Neural cell (in vitro differentiated cells): ENCODE measurements at regions not wholly inside any gene's neighbourhood (a gene's known extent, or its start where the extent isn't known, plus 50 kb on each side); places are given as distances from the start of the nearest gene placed in this dataset.

Source experiments
- H2AFZ ChIP-seq: fragments of 200-600, 300-800 bp; sonication (generic), shearing (Covaris generic); 2 replicates; pipeline ENCODE4 v1.6.0; 2014; ENCODE audit warnings: low read depth, mild to moderate bottlenecking, antibody characterized with exemption, low read length, moderate library complexity
- H3F3A ChIP-seq: fragments of 200-600 bp; shearing (Covaris generic); 2 replicates; pipeline ENCODE4 v1.6.1; 2016; ENCODE audit warnings: mild to moderate bottlenecking, moderate library complexity, mixed read lengths, antibody characterized with exemption, low read length; ENCODE audit not compliant: insufficient read depth, poor library complexity, severe bottlenecking
- H3K27ac ChIP-seq: fragments of 200-600, 300-800 bp; sonication (generic), shearing (Covaris generic); 2 replicates; pipeline ENCODE4 v1.5.1; 2014; ENCODE audit warnings: mild to moderate bottlenecking, low read length, moderate library complexity
- H3K27me3 ChIP-seq: fragments of 300-800, 200-600 bp; sonication (generic), shearing (Covaris generic); 2 replicates; pipeline ENCODE4 v1.6.0; 2014; ENCODE audit warnings: mild to moderate bottlenecking, low read depth, low read length, moderate library complexity; ENCODE audit not compliant: insufficient read depth
- H3K36me3 ChIP-seq: fragments of 300-800, 200-600 bp; sonication (generic), shearing (Covaris generic); 2 replicates; pipeline ENCODE4 v1.5.1; 2014; ENCODE audit warnings: mild to moderate bottlenecking, antibody characterized with exemption, low read length, moderate library complexity; ENCODE audit not compliant: insufficient read depth
- H3K4me2 ChIP-seq: fragments of 300-800, 200-600 bp; sonication (generic), shearing (Covaris generic); 2 replicates; pipeline ENCODE4 v1.6.0; 2014; ENCODE audit warnings: mild to moderate bottlenecking, low read length
- H3K4me3 ChIP-seq: fragments of 300-800, 200-600 bp; sonication (generic), shearing (Covaris generic); 2 replicates; pipeline ENCODE4 v1.5.1; 2014; ENCODE audit warnings: mild to moderate bottlenecking, low read length, moderate library complexity
- H3K79me2 ChIP-seq: fragments of 200-600 bp; shearing (Covaris generic); replicated peaks from 2 replicates; pipeline ENCODE4 v1.6.0; 2014; ENCODE audit warnings: mild to moderate bottlenecking, low read length, moderate library complexity; ENCODE audit not compliant: insufficient read depth
- H3K9ac ChIP-seq: fragments of 300-800, 200-600 bp; sonication (generic), shearing (Covaris generic); 2 replicates; pipeline ENCODE4 v1.6.1; 2016; ENCODE audit warnings: mild to moderate bottlenecking, low read length, mixed read lengths
- H3K9me2 ChIP-seq: fragments of 200-600 bp; shearing (Covaris generic); 2 replicates; pipeline ENCODE4 v1.6.1; 2016; ENCODE audit warnings: mild to moderate bottlenecking, low read length, mixed read lengths; ENCODE audit not compliant: insufficient read depth
- H3K9me3 ChIP-seq: fragments of 200-600, 300-800 bp; sonication (generic), shearing (Covaris generic); 2 replicates; pipeline ENCODE4 v1.6.1; 2016; ENCODE audit warnings: mild to moderate bottlenecking, mixed run types, low read length, moderate library complexity, mixed read lengths
- H4K20me1 ChIP-seq: fragments of 200-600 bp; shearing (Covaris generic); 2 replicates; pipeline ENCODE4 v1.6.1; 2016; ENCODE audit warnings: mild to moderate bottlenecking, mixed run types; ENCODE audit not compliant: insufficient read depth
- EP300 ChIP-seq: fragments of 450-650 bp; conservative IDR thresholded peaks from 2 replicates; pipeline ENCODE4 v1.6.1; 2014; ENCODE audit warnings: antibody characterized with exemption, mild to moderate bottlenecking, moderate library complexity; ENCODE audit not compliant: poor library complexity, severe bottlenecking
- EZH2 ChIP-seq: fragments of 200-600, 300-800 bp; shearing (Covaris generic), sonication (generic); IDR thresholded peaks from 2 replicates; pipeline ENCODE4 v1.6.1; 2014; ENCODE audit warnings: antibody characterized with exemption, low read length, borderline replicate concordance, mild to moderate bottlenecking; ENCODE audit not compliant: insufficient read depth, poor library complexity, severe bottlenecking
- MXI1 ChIP-seq: fragments of 450-650 bp; conservative IDR thresholded peaks from 2 replicates; pipeline ENCODE4 v1.6.1; 2014; ENCODE audit warnings: antibody characterized with exemption, mild to moderate bottlenecking; ENCODE audit not compliant: poor library complexity, severe bottlenecking
- POLR2AphosphoS5 ChIP-seq: IDR thresholded peaks from 2 replicates; pipeline ENCODE4 v1.6.1; 2012
- RAD21 ChIP-seq: fragments of 450-650 bp; conservative IDR thresholded peaks from 2 replicates; pipeline ENCODE4 v1.6.1; 2014; ENCODE audit warnings: antibody characterized with exemption, mild to moderate bottlenecking, moderate library complexity
- SMC3 ChIP-seq: fragments of 450-650 bp; conservative IDR thresholded peaks from 2 replicates; pipeline ENCODE4 v1.6.1; 2014; ENCODE audit warnings: antibody characterized with exemption, mild to moderate bottlenecking, moderate library complexity; ENCODE audit not compliant: poor library complexity
- TAF1 ChIP-seq: IDR thresholded peaks from 2 replicates; pipeline ENCODE4 v1.6.1; 2012; ENCODE audit warnings: low read depth
- TF ChIP-seq, protein P1 (sequence below): IDR thresholded peaks from 2 replicates; pipeline ENCODE4 v1.6.1; 2012; ENCODE audit warnings: borderline replicate concordance
- TF ChIP-seq, protein P2 (sequence below): fragments of 450-650 bp; IDR thresholded peaks from 2 replicates; pipeline ENCODE4 v1.5.1; 2014; ENCODE audit warnings: antibody characterized with exemption, mild to moderate bottlenecking, moderate library complexity; ENCODE audit not compliant: poor library complexity, severe bottlenecking

DNA sequence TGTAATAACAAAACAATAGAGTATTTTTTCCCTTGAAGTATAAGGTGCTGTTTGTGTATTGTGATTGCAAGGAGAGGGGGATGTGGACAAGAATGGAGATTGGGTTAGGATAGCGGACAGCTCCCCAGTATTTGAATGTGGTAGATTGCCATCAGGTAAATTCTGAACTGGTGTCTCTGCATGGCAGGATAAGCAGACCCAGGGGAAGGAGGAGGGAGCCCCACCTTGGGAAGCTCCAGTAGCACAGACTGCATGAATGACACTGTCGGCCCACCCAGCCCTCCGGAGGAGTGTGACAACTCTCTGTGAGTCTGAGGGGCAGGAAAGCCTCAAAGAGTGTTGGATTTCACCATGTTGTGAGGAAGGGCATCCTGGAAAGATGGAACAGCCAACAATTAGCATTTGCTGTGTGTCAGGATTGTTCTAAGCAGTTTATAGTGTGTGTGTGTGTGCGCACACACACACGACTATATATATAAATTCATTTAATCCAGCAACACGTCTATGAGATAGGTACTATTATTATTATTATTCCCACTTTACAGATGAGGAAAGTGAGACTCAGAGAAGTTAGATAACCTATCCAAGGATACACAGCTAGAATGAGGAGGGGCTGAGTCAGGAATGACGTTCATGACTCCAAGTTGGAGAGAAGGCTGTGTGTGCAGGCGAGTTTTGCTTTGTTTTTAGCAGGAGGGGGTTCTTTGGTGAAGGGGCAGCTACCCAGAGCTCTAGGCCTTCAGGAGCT, 63.4 kb upstream of the LCTL start:
- Histone ChIP-seq H3K36me3 (no peaks in the 10 kb centered on the region), H3K79me2 (no peaks in the 10 kb centered on the region), H3K9me3 (no peaks in the 10 kb centered on the region), H3K27ac (no peak overlapping the region), H3F3A (no peaks in the 10 kb centered on the region), H2AFZ (no peak overlapping the region), H3K4me3 (no peak overlapping the region), H3K4me2 (no peak overlapping the region), H3K9me2 (no peaks in the 10 kb centered on the region), H4K20me1 (no peaks in the 10 kb centered on the region), H3K9ac (no peak overlapping the region), H3K27me3 (no peaks in the 10 kb centered on the region)
- TF ChIP-seq TAF1 (no peak), EP300 (no peak), POLR2AphosphoS5 (no peak), SMC3 (no peak), MXI1 (no peak), RAD21 (no peak), EZH2 (no peak)
- TF ChIP-seq, protein P1, sequence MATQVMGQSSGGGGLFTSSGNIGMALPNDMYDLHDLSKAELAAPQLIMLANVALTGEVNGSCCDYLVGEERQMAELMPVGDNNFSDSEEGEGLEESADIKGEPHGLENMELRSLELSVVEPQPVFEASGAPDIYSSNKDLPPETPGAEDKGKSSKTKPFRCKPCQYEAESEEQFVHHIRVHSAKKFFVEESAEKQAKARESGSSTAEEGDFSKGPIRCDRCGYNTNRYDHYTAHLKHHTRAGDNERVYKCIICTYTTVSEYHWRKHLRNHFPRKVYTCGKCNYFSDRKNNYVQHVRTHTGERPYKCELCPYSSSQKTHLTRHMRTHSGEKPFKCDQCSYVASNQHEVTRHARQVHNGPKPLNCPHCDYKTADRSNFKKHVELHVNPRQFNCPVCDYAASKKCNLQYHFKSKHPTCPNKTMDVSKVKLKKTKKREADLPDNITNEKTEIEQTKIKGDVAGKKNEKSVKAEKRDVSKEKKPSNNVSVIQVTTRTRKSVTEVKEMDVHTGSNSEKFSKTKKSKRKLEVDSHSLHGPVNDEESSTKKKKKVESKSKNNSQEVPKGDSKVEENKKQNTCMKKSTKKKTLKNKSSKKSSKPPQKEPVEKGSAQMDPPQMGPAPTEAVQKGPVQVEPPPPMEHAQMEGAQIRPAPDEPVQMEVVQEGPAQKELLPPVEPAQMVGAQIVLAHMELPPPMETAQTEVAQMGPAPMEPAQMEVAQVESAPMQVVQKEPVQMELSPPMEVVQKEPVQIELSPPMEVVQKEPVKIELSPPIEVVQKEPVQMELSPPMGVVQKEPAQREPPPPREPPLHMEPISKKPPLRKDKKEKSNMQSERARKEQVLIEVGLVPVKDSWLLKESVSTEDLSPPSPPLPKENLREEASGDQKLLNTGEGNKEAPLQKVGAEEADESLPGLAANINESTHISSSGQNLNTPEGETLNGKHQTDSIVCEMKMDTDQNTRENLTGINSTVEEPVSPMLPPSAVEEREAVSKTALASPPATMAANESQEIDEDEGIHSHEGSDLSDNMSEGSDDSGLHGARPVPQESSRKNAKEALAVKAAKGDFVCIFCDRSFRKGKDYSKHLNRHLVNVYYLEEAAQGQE = no peak
- TF ChIP-seq, protein P2, sequence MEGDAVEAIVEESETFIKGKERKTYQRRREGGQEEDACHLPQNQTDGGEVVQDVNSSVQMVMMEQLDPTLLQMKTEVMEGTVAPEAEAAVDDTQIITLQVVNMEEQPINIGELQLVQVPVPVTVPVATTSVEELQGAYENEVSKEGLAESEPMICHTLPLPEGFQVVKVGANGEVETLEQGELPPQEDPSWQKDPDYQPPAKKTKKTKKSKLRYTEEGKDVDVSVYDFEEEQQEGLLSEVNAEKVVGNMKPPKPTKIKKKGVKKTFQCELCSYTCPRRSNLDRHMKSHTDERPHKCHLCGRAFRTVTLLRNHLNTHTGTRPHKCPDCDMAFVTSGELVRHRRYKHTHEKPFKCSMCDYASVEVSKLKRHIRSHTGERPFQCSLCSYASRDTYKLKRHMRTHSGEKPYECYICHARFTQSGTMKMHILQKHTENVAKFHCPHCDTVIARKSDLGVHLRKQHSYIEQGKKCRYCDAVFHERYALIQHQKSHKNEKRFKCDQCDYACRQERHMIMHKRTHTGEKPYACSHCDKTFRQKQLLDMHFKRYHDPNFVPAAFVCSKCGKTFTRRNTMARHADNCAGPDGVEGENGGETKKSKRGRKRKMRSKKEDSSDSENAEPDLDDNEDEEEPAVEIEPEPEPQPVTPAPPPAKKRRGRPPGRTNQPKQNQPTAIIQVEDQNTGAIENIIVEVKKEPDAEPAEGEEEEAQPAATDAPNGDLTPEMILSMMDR = no peak

DNA sequence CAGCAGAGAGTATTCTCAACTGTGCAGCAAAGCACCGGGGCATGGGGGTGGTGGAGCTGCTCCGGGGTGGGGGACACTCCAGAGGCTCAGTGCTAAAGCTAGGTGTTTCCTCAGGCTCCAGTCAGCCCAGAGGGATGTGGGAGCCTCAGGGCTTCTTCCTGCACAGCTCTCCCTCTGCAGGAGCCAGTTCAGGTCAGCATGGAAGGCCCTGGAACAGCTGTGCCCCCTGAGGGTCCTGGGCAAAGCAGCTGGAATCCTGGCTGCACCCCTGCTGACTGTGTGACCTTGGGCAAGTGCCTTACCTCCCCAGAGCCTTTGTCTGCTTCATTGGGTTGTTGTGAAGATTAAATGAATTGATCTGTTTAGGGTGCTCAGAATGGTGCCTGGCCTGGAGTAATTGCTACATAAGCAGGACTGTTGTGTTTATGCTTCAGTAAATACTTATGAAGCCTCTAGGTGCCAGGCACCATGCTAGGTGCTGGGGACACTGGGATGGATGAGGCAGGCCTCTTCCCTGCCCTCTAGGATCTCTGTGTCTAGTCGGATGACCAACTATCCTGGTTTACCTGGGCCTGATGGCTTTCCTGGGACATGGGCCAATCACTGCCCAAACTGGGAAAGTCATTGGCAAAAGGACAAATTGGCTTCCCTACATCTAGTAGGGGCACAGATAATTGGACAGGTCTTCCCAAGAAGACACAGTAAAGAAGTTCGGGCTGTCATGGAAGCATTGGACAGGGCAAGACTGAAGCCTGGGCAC, 64.2 kb upstream of the LCTL start:
- no peaks in the 10 kb centered on the region for H3F3A ChIP-seq
- H4K20me1 ChIP-seq = no peaks in the 10 kb centered on the region
- no peak overlapping the region for H3K4me3 ChIP-seq
- H3K36me3 ChIP-seq = no peaks in the 10 kb centered on the region
- TF ChIP-seq MXI1 (no peak), EP300 (no peak), SMC3 (no peak)
- TF ChIP-seq, protein P2 = no peak
- no peak overlapping the region for H3K27ac ChIP-seq
- no peak overlapping the region for H3K9ac ChIP-seq
- no peaks in the 10 kb centered on the region for H3K9me2 ChIP-seq
- H3K9me3 ChIP-seq = no peaks in the 10 kb centered on the region
- H3K27me3 ChIP-seq = no peaks in the 10 kb centered on the region
- H3K4me2 ChIP-seq = no peak overlapping the region
- no peak overlapping the region for H2AFZ ChIP-seq
- H3K79me2 ChIP-seq = no peaks in the 10 kb centered on the region
